MM.1S (cell line): ENCODE measurements at regions not wholly inside any gene's neighbourhood (a gene's known extent, or its start where the extent isn't known, plus 50 kb on each side); places are given as distances from the start of the nearest gene placed in this dataset.

Experiments used
- CTCF ChIP-seq: fragments of 300-600 bp; sonication (generic); IDR thresholded peaks from 2 replicates; pipeline ENCODE4 v1.5.1; 2016; ENCODE audit warnings: antibody characterized with exemption, low read length, mixed read lengths
- EZH2 ChIP-seq: fragments of 300-600 bp; sonication (generic); optimal IDR thresholded peaks from 2 replicates; pipeline ENCODE3; 2017; ENCODE audit warnings: low read depth, mild to moderate bottlenecking, antibody characterized with exemption, low read length, mixed read lengths

- TF ChIP-seq CTCF, result no peak
- no peak for TF ChIP-seq EZH2
Measured at GRCh38 chr4:149983931-149984330, 94.3 kb upstream of the DCLK2 start.
